Esophagus squamous epithelium (tissue), 5 donors: ENCODE measurements at regions not wholly inside any gene's neighbourhood (a gene's known extent, or its start where the extent isn't known, plus 50 kb on each side); places are given as distances from the start of the nearest gene placed in this dataset.
A peak's percentile ranks its signal among the peaks of the same experiment; 100 is the strongest.

ENCODE experiments used
- DNase-seq: peaks from one replicate; lab custom pipeline; 2025; lab: John Stamatoyannopoulos, UW
- H3K27ac ChIP-seq, 4 donors: fragments of 200-600 bp; sonication (generic); one replicate each; pipeline ENCODE4 v1.5.1; 2016 to 2019; ENCODE audit warnings: mild to moderate bottlenecking in 1 of 4
- H3K27me3 ChIP-seq, 4 donors: fragments of 200-600 bp; sonication (generic); 1 replicate in 3 of 4; 2 replicates in 1 of 4; pipeline versions ENCODE4 v1.5.1 to v1.6.0; 2017 to 2021; ENCODE audit warnings: antibody characterized with exemption in 1 of 4
- H3K36me3 ChIP-seq, 3 donors: fragments of 200-600 bp; sonication (generic); one replicate each; pipeline ENCODE4 v1.5.1; 2016 to 2019
- H3K4me1 ChIP-seq, 3 donors: fragments of 200-600 bp; sonication (generic); one replicate each; pipeline ENCODE4 v1.5.1; 2017 to 2019
- H3K4me3 ChIP-seq, 4 donors: fragments of 200-600 bp; sonication (generic); 1 replicate in 3 of 4; 2 replicates in 1 of 4; pipeline ENCODE4 v1.5.1; 2016 to 2019; ENCODE audit warnings: mild to moderate bottlenecking in 2 of 4, moderate library complexity in 1 of 4
- H3K9me3 ChIP-seq, 3 donors: fragments of 200-600 bp; sonication (generic); one replicate each; pipeline ENCODE4 v1.5.1; 2016 to 2019
- POLR2A ChIP-seq, 4 donors: fragments of 450-650 bp; IDR thresholded peaks; one replicate each; pipeline ENCODE4 v1.6.1; 2017; ENCODE audit warnings: antibody characterized with exemption in 4 of 4, mild to moderate bottlenecking in 4 of 4, moderate library complexity in 3 of 4
- WGBS, 2 donors: methylation state at CpG; one replicate each; pipeline ENCODE4 v1.1.5; 2018; 5-methylcytosine and 5-hydroxymethylcytosine counted together
- intact Hi-C: fragments of 100-400 bp; cut with DNase I; formaldehyde crosslinking; loops from one replicate; pipeline ENCODE4 v1.15.0; 2022
- TF ChIP-seq, protein P1 (sequence below), 6 experiments: fragments of 450-650 bp in 4 of 6; fragments of 200-600 bp in 2 of 6; sonication (generic) in 2 of 6; IDR thresholded peaks; one replicate each; pipeline ENCODE4 v1.5.1; 2016 to 2019; ENCODE audit warnings: antibody characterized with exemption in 6 of 6, mild to moderate bottlenecking in 4 of 6, moderate library complexity in 4 of 6
- donor health status: DM: yes; HTN: yes; CAD: no.

GRCh38 chr5:96079075-96079474 lies 117.4 kb upstream of the ELL2 start:
- no peak for DNase-seq
- Histone ChIP-seq H3K36me3 (no peaks in the 10 kb centered on the region), H3K9me3 (no peaks in the 10 kb centered on the region), H3K27me3 (no peaks in the 10 kb centered on the region), H3K4me3 (no peak overlapping the region), H3K4me1 (peaks cover 0 to 37% (median 3%) of the 10 kb centered on the region in 3 donors), H3K27ac (peak overlapping the region in 2 of 4 donors; percentile 48 to 67)
- TF ChIP-seq POLR2A (IDR thresholded peaks at IDR 0.05): no peak
- TF ChIP-seq, protein P1, sequence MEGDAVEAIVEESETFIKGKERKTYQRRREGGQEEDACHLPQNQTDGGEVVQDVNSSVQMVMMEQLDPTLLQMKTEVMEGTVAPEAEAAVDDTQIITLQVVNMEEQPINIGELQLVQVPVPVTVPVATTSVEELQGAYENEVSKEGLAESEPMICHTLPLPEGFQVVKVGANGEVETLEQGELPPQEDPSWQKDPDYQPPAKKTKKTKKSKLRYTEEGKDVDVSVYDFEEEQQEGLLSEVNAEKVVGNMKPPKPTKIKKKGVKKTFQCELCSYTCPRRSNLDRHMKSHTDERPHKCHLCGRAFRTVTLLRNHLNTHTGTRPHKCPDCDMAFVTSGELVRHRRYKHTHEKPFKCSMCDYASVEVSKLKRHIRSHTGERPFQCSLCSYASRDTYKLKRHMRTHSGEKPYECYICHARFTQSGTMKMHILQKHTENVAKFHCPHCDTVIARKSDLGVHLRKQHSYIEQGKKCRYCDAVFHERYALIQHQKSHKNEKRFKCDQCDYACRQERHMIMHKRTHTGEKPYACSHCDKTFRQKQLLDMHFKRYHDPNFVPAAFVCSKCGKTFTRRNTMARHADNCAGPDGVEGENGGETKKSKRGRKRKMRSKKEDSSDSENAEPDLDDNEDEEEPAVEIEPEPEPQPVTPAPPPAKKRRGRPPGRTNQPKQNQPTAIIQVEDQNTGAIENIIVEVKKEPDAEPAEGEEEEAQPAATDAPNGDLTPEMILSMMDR (IDR thresholded peaks at IDR 0.05): no peak
- intact Hi-C loops: no loop called here

GRCh38 chr5:96076451-96076850 lies 114.8 kb upstream of the ELL2 start:
- TF ChIP-seq, protein P1 (IDR thresholded peaks at IDR 0.05): no peak
- TF ChIP-seq POLR2A (IDR thresholded peaks at IDR 0.05): no peak
- Histone ChIP-seq H3K4me3 (no peak overlapping the region), H3K27me3 (no peaks in the 10 kb centered on the region), H3K9me3 (no peaks in the 10 kb centered on the region), H3K36me3 (no peaks in the 10 kb centered on the region), H3K4me1 (peaks cover 0 to 52% (median 6%) of the 10 kb centered on the region in 3 donors), H3K27ac (peak overlapping the region in 2 of 4 donors; percentile 34 to 40)
- no peak for DNase-seq
- intact Hi-C loops: no loop called here
- 76 to 85% methylated on average over 3 of the region's 3 CpGs for WGBS, 2 donors

- H3K9me3 ChIP-seq: no peaks in the 10 kb centered on the region
- DNase-seq: no peak
- 39 to 53% methylated on average over 2 of the region's 2 CpGs for WGBS, 2 donors
- intact Hi-C loops: no loop called here
- no peak overlapping the region for H3K4me3 ChIP-seq
- peaks cover 0 to 59% (median 6%) of the 10 kb centered on the region in 3 donors for H3K4me1 ChIP-seq
- no peaks in the 10 kb centered on the region for H3K27me3 ChIP-seq
- no peak for TF ChIP-seq POLR2A (IDR thresholded peaks at IDR 0.05)
- TF ChIP-seq, protein P1 (IDR thresholded peaks at IDR 0.05): no peak
- no peaks in the 10 kb centered on the region for H3K36me3 ChIP-seq
- H3K27ac ChIP-seq: peak overlapping the region in 3 of 4 donors; percentile 22 to 40 (median 34)
Observed at GRCh38 chr5:96075579-96076289, 114.1 kb upstream of the ELL2 start.

DNA sequence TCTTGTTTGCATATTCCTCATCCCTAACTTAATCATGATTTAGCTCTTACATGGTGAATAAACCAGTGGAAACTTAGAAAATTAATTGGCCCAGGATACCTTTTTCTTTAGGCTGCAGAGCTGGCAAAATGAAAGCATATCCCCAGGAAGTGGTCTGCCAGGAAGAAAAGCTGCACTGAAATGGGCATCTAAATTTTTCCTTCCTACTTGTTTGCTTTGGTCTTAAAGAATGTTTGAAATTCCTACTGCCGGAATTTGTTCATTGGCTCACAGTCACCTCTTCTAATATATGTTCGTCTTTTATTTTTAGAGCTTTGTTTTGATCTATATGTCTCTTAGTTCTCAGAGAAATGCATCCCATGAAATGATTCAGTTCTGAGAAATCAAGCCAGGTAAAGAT lies 113.2 kb upstream of the ELL2 start:
- no peak for DNase-seq
- Histone ChIP-seq H3K9me3 (no peaks in the 10 kb centered on the region), H3K4me1 (peaks cover 0 to 59% (median 6%) of the 10 kb centered on the region in 3 donors), H3K36me3 (no peaks in the 10 kb centered on the region), H3K27me3 (no peaks in the 10 kb centered on the region), H3K4me3 (no peak overlapping the region), H3K27ac (peak overlapping the region in 1 of 4 donors; percentile 34)
- TF ChIP-seq, protein P1 (IDR thresholded peaks at IDR 0.05): no peak
- no peak for TF ChIP-seq POLR2A (IDR thresholded peaks at IDR 0.05)
- intact Hi-C loops: no loop called here
- WGBS, 2 donors: 61 to 71% methylated on average over 2 of the region's 2 CpGs

GRCh38 chr5:96074460-96074859 lies 112.8 kb upstream of the ELL2 start:
- Histone ChIP-seq H3K4me1 (peaks cover 0 to 55% (median 6%) of the 10 kb centered on the region in 3 donors), H3K9me3 (no peaks in the 10 kb centered on the region), H3K4me3 (no peak overlapping the region), H3K27ac (no peak overlapping the region), H3K36me3 (no peaks in the 10 kb centered on the region), H3K27me3 (no peaks in the 10 kb centered on the region)
- intact Hi-C loops: no loop called here
- 68 to 70% methylated on average over 1 of the region's 1 CpG for WGBS, 2 donors
- no peak for DNase-seq
- TF ChIP-seq, protein P1 (IDR thresholded peaks at IDR 0.05): no peak
- no peak for TF ChIP-seq POLR2A (IDR thresholded peaks at IDR 0.05)
